DMS 273 (cell line): ENCODE measurements at regions not wholly inside any gene's neighbourhood (a gene's known extent, or its start where the extent isn't known, plus 50 kb on each side); places are given as distances from the start of the nearest gene placed in this dataset.

Source experiments
- DNase-seq: peaks from one replicate; lab custom pipeline; 2025; ENCODE audit not compliant: unreplicated experiment; lab: John Stamatoyannopoulos, UW

DNA sequence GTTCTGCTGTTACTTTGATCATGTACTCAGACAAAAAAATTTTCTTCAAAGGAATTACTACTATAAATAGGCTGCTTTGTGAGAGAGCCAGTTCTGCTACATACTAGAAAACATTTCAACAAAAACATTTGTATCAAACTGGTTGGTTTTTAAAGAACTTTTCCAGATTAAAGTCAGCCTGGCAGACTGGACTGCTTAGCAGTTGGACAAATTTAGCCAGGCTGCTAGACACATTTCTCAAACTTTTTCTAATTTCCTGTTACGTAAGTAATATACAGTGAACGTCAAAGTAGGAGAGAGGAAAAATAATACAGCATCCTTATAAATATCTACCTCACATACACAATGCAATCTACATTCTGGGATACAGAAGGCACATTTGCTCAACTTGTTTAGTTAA lies 109.5 kb downstream of the SP3 start:
- no peak for DNase-seq
